ENCODE measurements at regions not wholly inside any gene's neighbourhood (a gene's known extent, or its start where the extent isn't known, plus 50 kb on each side); places are given as distances from the start of the nearest gene placed in this dataset.

DNA sequence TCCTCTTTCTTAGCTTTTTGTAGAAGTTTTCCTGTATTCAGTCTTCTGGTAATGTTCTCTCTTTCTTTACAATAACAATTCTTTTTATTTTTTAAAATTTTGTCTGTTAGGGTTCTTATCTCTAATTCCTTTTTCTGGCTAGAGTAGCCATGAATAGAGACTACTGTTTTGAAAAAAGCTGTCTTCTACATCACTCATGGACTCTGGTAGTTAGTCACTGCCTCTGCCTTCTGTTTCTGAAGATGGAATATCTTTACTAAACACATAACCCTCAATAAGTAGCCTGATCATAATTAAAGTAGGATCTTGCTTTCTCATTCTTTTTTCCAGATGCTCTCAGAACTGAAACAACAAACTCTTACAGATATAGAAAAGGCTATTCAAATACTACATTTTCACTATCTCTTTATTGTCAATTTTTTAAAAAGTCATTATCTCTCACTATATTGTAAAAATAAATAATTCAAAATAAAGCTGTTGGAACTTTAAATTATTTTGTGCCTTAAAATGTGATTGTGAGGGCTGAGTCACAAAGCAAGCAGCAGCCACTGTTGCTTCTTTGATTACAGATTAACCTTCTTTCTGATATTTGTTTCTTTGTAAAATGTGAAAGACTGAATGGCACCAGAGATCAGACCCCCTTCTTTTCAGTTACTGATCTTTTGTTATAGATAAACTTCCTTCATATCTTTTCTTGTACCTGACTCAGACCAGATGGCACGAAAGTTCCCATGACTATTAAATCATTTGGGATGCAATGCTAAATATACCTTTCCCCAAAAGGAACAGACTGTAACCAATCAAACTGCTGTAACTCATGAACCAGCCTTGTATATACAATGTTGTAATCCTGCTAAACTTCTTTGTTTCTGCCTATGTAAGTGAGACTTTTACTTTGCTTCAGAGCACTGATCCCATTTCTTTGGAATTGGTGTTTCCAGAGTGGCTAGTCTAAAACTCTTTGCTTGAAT is 1159.5 kb downstream of the IGSF11 start:
- no peak for DNase-seq

GRCh38 chr3:117875887-117876286 is 1158.8 kb downstream of the IGSF11 start:
- no peak for DNase-seq

- no peak for DNase-seq
Observed at GRCh38 chr3:117880638-117881037, 1154.0 kb downstream of the IGSF11 start.

DNA sequence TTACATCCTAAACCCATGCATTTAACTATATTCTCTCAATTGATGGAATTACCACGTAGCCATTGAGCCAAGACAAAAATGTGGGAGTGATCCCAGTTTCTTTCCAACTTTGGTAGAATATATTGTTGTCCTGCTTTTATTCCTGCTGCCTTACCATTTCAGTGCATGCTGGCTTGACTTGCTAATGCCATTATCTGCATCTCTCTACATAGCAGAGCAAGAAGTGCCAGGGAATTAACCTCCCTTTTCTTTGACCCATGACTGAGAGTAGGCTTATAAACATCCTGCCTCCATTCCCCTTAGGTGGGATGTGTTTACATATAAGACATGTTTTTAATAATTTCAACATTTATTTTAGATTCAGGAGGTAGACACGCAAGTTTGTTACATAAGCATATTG is 1153.4 kb downstream of the IGSF11 start:
- DNase-seq = no peak

- no peak for DNase-seq
Observed at GRCh38 chr3:117885011-117885441, 1149.6 kb downstream of the IGSF11 start.

DNA sequence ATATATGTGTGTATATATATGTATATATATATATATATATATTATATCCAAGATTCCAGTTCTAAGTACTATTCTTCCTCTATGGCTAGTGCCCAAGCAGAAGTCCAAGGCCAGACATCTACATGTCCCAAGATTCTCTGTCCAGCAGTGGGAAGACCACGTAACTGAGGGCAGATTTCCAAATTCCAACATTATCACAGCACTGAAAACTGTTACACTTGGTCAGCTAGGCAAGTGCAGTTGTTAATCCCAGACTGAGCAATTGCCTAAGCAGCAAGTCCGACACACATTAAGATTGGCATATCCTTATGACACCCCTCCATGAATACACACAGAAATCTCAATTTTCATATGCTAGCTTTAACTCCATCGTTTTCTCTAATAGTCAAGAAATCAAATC is 1148.5 kb downstream of the IGSF11 start:
- no peak for DNase-seq

DNA sequence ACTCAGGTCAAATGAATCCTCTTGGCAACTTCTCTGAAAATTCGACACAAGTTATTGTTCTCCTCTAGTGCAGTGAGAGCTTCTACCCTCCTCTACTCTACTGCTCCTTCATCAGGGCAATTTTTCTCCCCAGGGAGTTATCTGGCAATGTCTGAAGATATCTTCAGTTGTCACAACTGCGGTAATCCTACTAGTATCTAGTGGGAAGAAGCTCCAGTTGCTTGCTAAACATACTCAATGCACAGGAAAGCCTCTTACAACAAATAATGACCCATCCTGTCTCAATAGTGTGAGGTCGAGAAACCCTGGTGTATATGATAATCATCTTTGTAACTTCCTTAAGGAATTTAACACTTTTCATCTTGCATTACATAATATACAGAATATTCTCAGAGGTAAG is 1147.6 kb downstream of the IGSF11 start:
- no peak for DNase-seq

DNA sequence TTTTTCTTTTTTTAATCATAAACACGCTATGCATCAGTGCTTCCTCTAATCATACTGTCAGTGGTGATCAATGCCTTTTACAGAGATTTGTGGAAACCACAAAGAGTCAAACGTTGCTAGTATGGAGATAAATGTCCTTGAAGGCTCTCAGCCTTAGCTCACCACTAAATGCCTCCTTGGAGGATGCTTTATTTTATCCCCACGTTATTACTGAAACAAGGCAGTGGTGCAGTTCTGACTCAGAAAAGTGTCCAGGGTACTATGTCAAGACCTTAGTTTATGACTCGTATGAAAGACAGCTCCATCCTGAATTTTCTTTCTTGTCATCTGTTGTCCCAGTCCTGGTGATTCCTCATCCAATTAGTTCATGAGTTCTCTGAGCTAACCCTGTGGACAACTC is 1146.7 kb downstream of the IGSF11 start:
- no peak for DNase-seq

GRCh38 chr3:117892431-117892841 is 1142.2 kb downstream of the IGSF11 start:
- DNase-seq = no peak

DNA sequence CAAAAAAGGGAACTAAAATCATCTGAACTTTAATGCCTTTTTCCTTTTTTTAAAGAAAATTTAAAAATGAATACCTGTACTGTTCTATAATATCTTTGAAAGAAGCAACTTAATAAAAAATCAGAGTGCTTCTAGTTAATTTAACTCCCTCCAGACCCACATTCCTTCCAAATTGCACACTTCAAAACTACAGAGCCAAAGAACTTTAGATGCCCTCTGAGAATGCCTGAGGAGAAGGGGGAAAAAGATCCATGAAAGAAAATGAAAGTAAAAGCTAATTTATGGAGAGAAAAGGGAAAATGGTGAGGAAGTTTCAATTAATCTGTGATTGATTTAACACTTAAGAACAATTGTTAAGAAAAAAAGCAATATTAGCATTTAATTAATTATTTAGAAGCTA is 1141.6 kb downstream of the IGSF11 start:
- no peak for DNase-seq

DNA sequence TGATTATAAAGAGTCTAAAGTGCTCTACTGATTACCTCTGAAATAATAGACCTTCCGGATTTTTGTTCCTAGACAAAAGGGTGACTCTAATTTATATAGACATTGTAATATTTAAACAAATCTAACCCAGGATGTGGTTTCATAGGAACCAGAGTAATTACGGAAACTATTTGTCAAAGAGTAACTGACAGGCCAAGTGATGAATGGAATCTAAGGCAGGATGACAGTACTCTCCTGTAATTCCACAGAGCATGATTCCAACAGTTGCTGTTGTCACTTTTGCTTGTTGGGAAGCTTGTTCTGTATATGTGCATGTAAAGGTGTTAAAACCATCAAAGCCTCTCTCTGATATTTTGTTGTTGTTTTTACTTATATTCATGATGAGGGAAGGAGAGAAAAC is 1141.0 kb downstream of the IGSF11 start:
- DNase-seq = no peak

- DNase-seq = no peak
Observed at GRCh38 chr3:117898722-117899522, 1135.7 kb downstream of the IGSF11 start.

- no peak for DNase-seq
Observed at GRCh38 chr3:117903226-117903625, 1131.4 kb downstream of the IGSF11 start.

DNA sequence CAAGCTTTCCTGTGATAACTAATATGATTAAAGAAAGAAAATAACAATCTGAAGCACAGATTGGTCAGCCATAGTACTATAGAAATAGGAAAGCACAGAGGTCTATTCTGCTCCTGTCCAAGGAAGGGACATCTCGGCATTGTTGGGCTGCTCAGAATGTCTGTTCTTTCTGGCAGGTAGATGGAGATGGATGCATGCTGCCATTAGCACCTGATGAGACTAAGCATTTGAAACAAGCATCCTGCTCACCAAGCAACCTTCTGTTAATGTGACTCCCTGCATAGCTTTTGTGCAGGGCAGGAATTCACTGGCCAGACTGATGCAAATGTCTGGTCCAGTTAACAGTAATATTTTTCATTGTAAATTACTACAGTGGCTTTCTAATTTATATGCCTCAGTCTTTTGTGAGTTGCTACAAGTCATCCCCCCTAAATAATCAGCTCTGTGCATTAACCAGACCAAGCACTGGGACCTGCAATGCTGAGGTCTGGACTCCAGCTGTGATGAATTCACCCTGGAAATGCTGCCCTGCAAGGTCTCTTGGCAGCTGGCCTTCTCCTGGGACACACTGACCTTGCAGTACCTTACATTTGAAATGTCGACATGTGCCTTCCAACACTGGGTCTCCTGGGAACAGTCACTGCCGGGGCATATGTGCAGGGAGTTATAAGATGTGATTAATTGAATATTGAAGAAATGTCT is 1123.7 kb downstream of the IGSF11 start:
- no peak for DNase-seq

- no peak for DNase-seq
Observed at GRCh38 chr3:117912352-117912751, 1122.3 kb downstream of the IGSF11 start.

GRCh38 chr3:117914540-117915100 is 1120.0 kb downstream of the IGSF11 start:
- DNase-seq = no peak

DNA sequence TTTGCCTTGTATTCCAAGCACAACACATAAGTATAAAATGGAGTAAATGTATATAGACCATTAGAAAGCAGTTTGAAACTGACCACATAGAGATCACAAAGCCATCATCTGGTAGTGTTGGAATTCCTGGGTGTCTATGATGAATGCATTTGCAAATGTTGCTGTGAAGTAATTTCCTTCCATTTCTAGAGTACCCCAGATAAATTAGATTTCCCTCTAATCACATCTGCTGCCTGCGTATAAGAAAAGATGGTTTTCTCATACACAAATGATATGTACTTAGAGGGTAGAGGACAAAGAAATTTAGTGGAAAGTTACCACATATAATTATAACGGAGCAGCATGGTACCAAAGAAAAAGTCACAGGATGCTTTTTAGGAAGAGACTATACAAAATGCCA is 1117.8 kb downstream of the IGSF11 start:
- no peak for DNase-seq

DNA sequence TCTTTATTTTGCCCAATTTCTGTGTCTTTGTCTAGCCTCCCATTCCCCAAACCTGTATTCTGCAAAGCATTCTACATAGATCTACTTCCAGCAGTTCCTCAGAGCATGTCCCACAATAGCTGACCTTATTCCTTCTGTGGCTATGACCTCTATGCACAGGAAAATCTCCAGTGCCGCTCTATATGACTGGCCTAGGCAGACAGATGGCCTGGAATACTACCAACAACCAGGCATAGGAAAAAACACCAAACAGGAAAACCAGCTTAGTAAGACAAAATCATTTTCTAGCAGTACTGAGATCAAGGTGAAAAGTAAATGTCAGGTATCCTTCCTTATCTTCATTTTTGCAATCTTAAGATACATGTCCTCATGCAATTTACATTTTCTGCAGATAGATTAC is 1115.0 kb downstream of the IGSF11 start:
- no peak for DNase-seq

GRCh38 chr3:117920253-117920898 is 1114.3 kb downstream of the IGSF11 start:
- no peak for DNase-seq

GRCh38 chr3:117921411-117921810 is 1113.2 kb downstream of the IGSF11 start:
- DNase-seq = no peak

DNA sequence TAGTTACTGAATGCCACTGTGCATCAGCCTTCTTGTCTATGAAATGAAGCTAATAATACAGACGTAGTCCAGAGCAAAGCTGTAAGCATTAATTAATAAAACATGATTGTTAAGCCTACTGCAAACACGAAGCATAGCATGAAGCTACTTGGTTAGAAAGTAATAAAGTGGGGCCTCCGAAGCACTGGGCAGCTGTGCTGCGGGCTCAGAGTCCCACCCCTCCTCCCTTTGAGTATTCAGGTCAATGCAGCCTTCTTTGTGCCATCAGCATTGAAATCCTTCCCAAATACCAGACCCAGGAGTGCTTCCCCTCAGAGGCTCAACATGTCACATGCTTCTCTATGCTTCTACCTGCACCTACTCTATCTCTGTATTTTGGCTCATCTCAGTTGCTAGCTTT is 1112.6 kb downstream of the IGSF11 start:
- DNase-seq = no peak

GRCh38 chr3:117926819-117927218 is 1107.8 kb downstream of the IGSF11 start:
- no peak for DNase-seq
